IMR-90 (cell line): ENCODE measurements at regions not wholly inside any gene's neighbourhood (a gene's known extent, or its start where the extent isn't known, plus 50 kb on each side); places are given as distances from the start of the nearest gene placed in this dataset.

ENCODE experiments used
- ATAC-seq: fragments of 200-7000 bp; cut with Tn5 transposase; 2 replicates; pipeline ENCODE4 v1.9.1; 2020; ENCODE audit warnings: low read depth, mild to moderate bottlenecking, moderate library complexity
- BruUV-seq: library from RNA; stranded (reverse); fragments of 400-500 nt; replicated peaks from 2 replicates; lab custom pipeline; 2021; lab: Mats Ljungman, UMichigan
- CTCF ChIA-PET: fragments of 300-600 bp; formaldehyde crosslinking; extraction: SDS; loops from one replicate; lab custom pipeline; 2021; ENCODE audit warnings: antibody characterized with exemption; lab: Yijun Ruan, JAX
- POLR2A ChIA-PET: fragments of 300-600 bp; sonication (Branson Sonifier 250); formaldehyde crosslinking; loops from one replicate; lab custom pipeline; 2022; ENCODE audit warnings: antibody characterized with exemption; ENCODE audit not compliant: unreplicated experiment; lab: Charles Lee
- DNase-seq: peaks from one replicate; pipeline ENCODE4 v3.0.0; 2013
- H2AFZ ChIP-seq: replicated peaks from 2 replicates; pipeline ENCODE3; 2013; ENCODE audit warnings: low read length, mild to moderate bottlenecking; ENCODE audit not compliant: poor library complexity
- H2AK5ac ChIP-seq: 2 replicates; pipeline ENCODE4 v1.6.1; 2013; ENCODE audit warnings: low read depth, low read length, inconsistent platforms
- H2AK9ac ChIP-seq: replicated peaks from 2 replicates; pipeline ENCODE3; 2013; ENCODE audit warnings: mild to moderate bottlenecking, low read depth, low read length, moderate library complexity; ENCODE audit not compliant: poor library complexity
- H2BK120ac ChIP-seq: 2 replicates; pipeline ENCODE4 v1.6.1; 2013; ENCODE audit warnings: low read depth, low read length, inconsistent platforms
- H2BK15ac ChIP-seq: 3 replicates; pipeline ENCODE4 v1.6.1; 2013; ENCODE audit warnings: low read depth, low read length, inconsistent platforms
- H2BK20ac ChIP-seq: 2 replicates; pipeline ENCODE4 v1.6.1; 2013; ENCODE audit warnings: low read depth, mild to moderate bottlenecking, inconsistent platforms, low read length, moderate library complexity
- H2BK5ac ChIP-seq: 2 replicates; pipeline ENCODE4 v1.6.1; 2013; ENCODE audit warnings: mild to moderate bottlenecking, low read depth, low read length, inconsistent platforms; ENCODE audit not compliant: poor library complexity, severe bottlenecking
- H3K14ac ChIP-seq: replicated peaks from 2 replicates; pipeline ENCODE4 v1.6.1; 2013; ENCODE audit warnings: low read depth, low read length, inconsistent platforms
- H3K18ac ChIP-seq: 2 replicates; pipeline ENCODE4 v1.6.1; 2013; ENCODE audit warnings: low read depth, low read length, control low read depth
- H3K23ac ChIP-seq: 2 replicates; pipeline ENCODE4 v1.6.1; 2013; ENCODE audit warnings: low read depth, low read length, inconsistent platforms
- H3K27ac ChIP-seq: 2 replicates; pipeline ENCODE4 v1.5.1; 2013; ENCODE audit warnings: mild to moderate bottlenecking, control low read depth, low read length; ENCODE audit not compliant: insufficient read depth
- H3K27me3 ChIP-seq: 2 replicates; pipeline ENCODE4 v1.6.1; 2013; ENCODE audit warnings: low read length; ENCODE audit not compliant: control insufficient read depth, insufficient read depth
- H3K36me3 ChIP-seq: 2 replicates; pipeline ENCODE4 v1.6.1; 2013; ENCODE audit warnings: low read length, mixed read lengths; ENCODE audit not compliant: control insufficient read depth, insufficient read depth
- H3K4ac ChIP-seq: 2 replicates; pipeline ENCODE4 v1.6.1; 2013; ENCODE audit warnings: low read depth, low read length, inconsistent platforms
- H3K4me1 ChIP-seq: 2 replicates; pipeline ENCODE4 v1.6.1; 2013; ENCODE audit warnings: low read length, mixed read lengths; ENCODE audit not compliant: control insufficient read depth, insufficient read depth
- H3K4me2 ChIP-seq: 2 replicates; pipeline ENCODE4 v1.6.1; 2013; ENCODE audit warnings: low read depth, mild to moderate bottlenecking, control low read depth, low read length, moderate library complexity
- H3K4me3 ChIP-seq: 2 replicates; pipeline ENCODE4 v1.5.1; 2013; ENCODE audit warnings: low read depth, mild to moderate bottlenecking, control low read depth, low read length, moderate library complexity; ENCODE audit not compliant: insufficient read depth
- H3K56ac ChIP-seq: 2 replicates; pipeline ENCODE4 v1.6.1; 2013; ENCODE audit warnings: low read length, inconsistent platforms; ENCODE audit not compliant: insufficient read depth; ENCODE audit errors: extremely low read depth
- H3K79me1 ChIP-seq, 2 experiments: 2 replicates each; pipeline ENCODE4 v1.6.1; 2013; ENCODE audit warnings: low read length in 2 of 2, inconsistent platforms in 1 of 2, low read depth in 1 of 2
- H3K9ac ChIP-seq: 2 replicates; pipeline ENCODE4 v1.6.1; 2013; ENCODE audit warnings: low read depth, low read length, control low read depth
- H3K9me1 ChIP-seq: 2 replicates; pipeline ENCODE4 v1.6.1; 2013; ENCODE audit warnings: low read length, inconsistent platforms; ENCODE audit not compliant: insufficient read depth
- H3K9me3 ChIP-seq: 2 replicates; pipeline ENCODE4 v1.6.1; 2013; ENCODE audit warnings: low read length; ENCODE audit not compliant: control insufficient read depth, insufficient read depth
- H4K20me1 ChIP-seq: 2 replicates; pipeline ENCODE4 v1.6.1; 2013; ENCODE audit warnings: low read length, inconsistent platforms; ENCODE audit not compliant: insufficient read depth
- H4K5ac ChIP-seq: 2 replicates; pipeline ENCODE4 v1.6.1; 2013; ENCODE audit warnings: mild to moderate bottlenecking, low read depth, low read length, control low read depth
- H4K8ac ChIP-seq, 2 experiments: 2 replicates each; pipeline ENCODE4 v1.6.1; 2013; ENCODE audit warnings: low read depth in 2 of 2, low read length in 2 of 2, control low read depth in 1 of 2, inconsistent platforms in 1 of 2
- H4K91ac ChIP-seq: 2 replicates; pipeline ENCODE4 v1.6.1; 2013; ENCODE audit warnings: low read depth, low read length, inconsistent platforms; ENCODE audit not compliant: insufficient read depth
- BHLHE40 ChIP-seq: fragments of 150-350 bp; IDR thresholded peaks from 2 replicates; pipeline ENCODE4 v1.6.1; 2016; ENCODE audit warnings: mild to moderate bottlenecking, low read depth, low read length
- MAFK ChIP-seq: IDR thresholded peaks from 2 replicates; pipeline ENCODE4 v1.6.1; 2012; ENCODE audit warnings: low read depth, low read length, improper control_type of control experiment
- MXI1 ChIP-seq: IDR thresholded peaks from 2 replicates; pipeline ENCODE4 v1.6.1; 2012; ENCODE audit warnings: low read depth, mild to moderate bottlenecking, low read length, moderate library complexity, borderline replicate concordance
- WGBS, 2 experiments: methylation state at CpG; one replicate each; pipeline versions ENCODE4 v1.1.5 to v1.1.7; 2013; ENCODE audit warnings: missing lambda C conversion rate in 2 of 2; ENCODE audit not compliant: insufficient read length in 1 of 2; ENCODE audit errors: extremely low coverage in 2 of 2; 5-methylcytosine and 5-hydroxymethylcytosine counted together
- dilution Hi-C: fragments of 300-500 bp; cut with HindIII; formaldehyde crosslinking; loops from one replicate; pipeline ENCODE4 v1.14.3; 2018; ENCODE audit warnings: low sequenced_read_pairs; ENCODE audit not compliant: unreplicated experiment
- in situ Hi-C: fragments of 300-500 bp; cut with MboI; formaldehyde crosslinking; loops from 3 replicates; pipeline ENCODE4 v1.14.3; 2019; ENCODE audit warnings: low sequenced_read_pairs, inconsistent platforms, mixed read lengths
- intact Hi-C: fragments of 100-400 bp; cut with micrococcal nuclease; formaldehyde crosslinking; loops from 2 replicates; pipeline ENCODE4 v1.10.0; 2022
- TF ChIP-seq, protein P1 (sequence below): conservative IDR thresholded peaks from 2 replicates; pipeline ENCODE4 v1.5.1; 2012; ENCODE audit warnings: mild to moderate bottlenecking, low read depth, low read length, improper control_type of control experiment

DNA sequence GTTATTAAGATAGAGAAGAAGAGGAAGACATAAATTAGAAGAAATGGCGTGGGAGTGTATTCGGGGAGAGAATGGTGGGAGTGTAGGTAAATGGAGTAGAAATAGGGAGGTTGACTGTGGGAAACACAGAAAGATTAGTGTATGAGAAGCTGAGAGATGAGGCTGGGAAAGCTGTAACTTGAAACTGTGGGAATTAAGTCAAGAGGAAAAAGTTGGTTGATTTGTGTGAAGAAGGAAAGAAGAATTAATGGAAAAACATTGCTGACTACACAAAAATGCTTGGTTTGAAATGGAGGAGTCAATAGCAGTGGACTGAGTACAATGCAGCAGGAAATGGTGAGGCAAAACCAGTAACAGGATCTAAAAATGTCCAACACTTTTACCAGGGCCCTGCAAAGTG is 448.3 kb downstream of the PTPRC start:
- H3K18ac ChIP-seq = no peak overlapping the region
- H3K4me2 ChIP-seq = no peak overlapping the region
- BruUV-seq = no TSS peak
- POLR2A ChIA-PET = no interaction called here
- H3K79me1 ChIP-seq = 0 out of 4 replicates have a peak, but pooled peaks cover 0 to 3% of the 10 kb centered on the region in 2 experiments
- H3K27me3 ChIP-seq = no peaks in the 10 kb centered on the region
- DNase-seq (peak; percentile 12), ATAC-seq (no peak)
- no peak overlapping the region for H2BK15ac ChIP-seq
- H3K4me1 ChIP-seq = peaks cover 6% of the 10 kb centered on the region
- CTCF ChIA-PET = interaction anchor here (0.9 kb wide), 1 partner anchor 72 kb away, joined by 3 read pairs; no protein-coding TSS in a partner anchor
- no peak overlapping the region for H4K5ac ChIP-seq
- H3K27ac ChIP-seq = no peak overlapping the region
- intact Hi-C loops = no loop called here
- H3K36me3 ChIP-seq = no peaks in the 10 kb centered on the region
- H2AK9ac ChIP-seq = no peak overlapping the region
- H3K9me3 ChIP-seq = no peaks in the 10 kb centered on the region
- H4K8ac ChIP-seq = no peak overlapping the region
- no peak overlapping the region for H4K91ac ChIP-seq
- no peaks in the 10 kb centered on the region for H4K20me1 ChIP-seq
- H3K9me1 ChIP-seq = peaks cover 9% of the 10 kb centered on the region
- H3K56ac ChIP-seq = no peak overlapping the region
- H3K14ac ChIP-seq = no peak overlapping the region
- in situ Hi-C loops = no loop called here
- H3K4me3 ChIP-seq = no peak overlapping the region
- H2BK20ac ChIP-seq = no peak overlapping the region; the same call in 1 of the 2 replicates
- H2BK5ac ChIP-seq = no peak overlapping the region
- 95 to 100% methylated on average over 2 of the region's 2 CpGs for WGBS, 2 experiments
- no peak overlapping the region for H3K4ac ChIP-seq
- no peak overlapping the region for H2BK120ac ChIP-seq
- no peak overlapping the region for H2AFZ ChIP-seq
- H3K23ac ChIP-seq = no peak overlapping the region
- peak; percentile 75 for TF ChIP-seq MAFK
- no peak for TF ChIP-seq MXI1
- TF ChIP-seq, protein P1, sequence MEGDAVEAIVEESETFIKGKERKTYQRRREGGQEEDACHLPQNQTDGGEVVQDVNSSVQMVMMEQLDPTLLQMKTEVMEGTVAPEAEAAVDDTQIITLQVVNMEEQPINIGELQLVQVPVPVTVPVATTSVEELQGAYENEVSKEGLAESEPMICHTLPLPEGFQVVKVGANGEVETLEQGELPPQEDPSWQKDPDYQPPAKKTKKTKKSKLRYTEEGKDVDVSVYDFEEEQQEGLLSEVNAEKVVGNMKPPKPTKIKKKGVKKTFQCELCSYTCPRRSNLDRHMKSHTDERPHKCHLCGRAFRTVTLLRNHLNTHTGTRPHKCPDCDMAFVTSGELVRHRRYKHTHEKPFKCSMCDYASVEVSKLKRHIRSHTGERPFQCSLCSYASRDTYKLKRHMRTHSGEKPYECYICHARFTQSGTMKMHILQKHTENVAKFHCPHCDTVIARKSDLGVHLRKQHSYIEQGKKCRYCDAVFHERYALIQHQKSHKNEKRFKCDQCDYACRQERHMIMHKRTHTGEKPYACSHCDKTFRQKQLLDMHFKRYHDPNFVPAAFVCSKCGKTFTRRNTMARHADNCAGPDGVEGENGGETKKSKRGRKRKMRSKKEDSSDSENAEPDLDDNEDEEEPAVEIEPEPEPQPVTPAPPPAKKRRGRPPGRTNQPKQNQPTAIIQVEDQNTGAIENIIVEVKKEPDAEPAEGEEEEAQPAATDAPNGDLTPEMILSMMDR = no peak
- TF ChIP-seq BHLHE40 = no peak
- no peak overlapping the region for H2AK5ac ChIP-seq
- H3K9ac ChIP-seq = no peak overlapping the region
- dilution Hi-C loops = no loop called here
